ENCODE measurements at regions not wholly inside any gene's neighbourhood (a gene's known extent, or its start where the extent isn't known, plus 50 kb on each side); places are given as distances from the start of the nearest gene placed in this dataset.

DNA sequence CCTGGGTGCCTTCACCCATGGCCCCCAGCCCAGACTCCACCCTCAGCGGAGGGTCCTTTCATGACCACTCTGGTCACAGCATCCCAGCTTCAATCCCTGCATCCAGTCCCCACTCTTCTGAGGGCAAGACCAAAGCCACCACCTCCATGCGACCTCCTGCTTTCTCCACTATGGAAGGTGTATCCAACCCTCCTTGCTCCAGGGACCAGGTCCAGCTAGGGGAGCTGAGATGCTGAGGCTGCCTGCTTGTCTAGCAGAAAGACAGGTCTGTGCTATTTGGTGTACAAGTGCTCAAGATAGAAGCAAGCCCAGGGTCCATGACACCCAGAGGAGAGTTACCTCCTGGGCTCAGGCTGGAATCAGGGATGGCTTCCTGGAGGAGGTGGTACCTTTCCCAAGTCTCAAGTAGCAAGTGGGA lies 73.8 kb upstream of the RAB6C start:
- DNase-seq: no peak

- no peak for DNase-seq
Observed at GRCh38 chr2:129906139-129906860, 73.2 kb upstream of the RAB6C start.

DNA sequence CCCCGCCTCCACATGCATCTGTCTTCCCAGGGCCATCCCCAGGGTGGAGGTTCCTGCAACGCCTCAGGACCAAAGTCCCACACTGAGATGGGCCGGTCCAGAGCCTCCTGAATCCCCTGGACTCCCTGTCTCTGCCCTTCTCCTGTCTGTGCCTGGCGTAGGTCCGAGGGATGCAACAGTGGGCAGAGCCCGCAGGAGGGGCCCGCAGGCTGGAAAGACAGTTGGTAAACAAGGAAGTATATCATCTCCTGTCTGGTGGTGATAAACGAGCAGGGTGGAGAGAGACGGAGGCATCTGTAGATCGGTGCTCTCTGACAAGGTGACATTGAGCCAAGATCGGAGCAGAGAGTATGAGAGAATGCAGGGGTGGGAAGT lies 72.6 kb upstream of the RAB6C start:
- no peak for DNase-seq

DNA sequence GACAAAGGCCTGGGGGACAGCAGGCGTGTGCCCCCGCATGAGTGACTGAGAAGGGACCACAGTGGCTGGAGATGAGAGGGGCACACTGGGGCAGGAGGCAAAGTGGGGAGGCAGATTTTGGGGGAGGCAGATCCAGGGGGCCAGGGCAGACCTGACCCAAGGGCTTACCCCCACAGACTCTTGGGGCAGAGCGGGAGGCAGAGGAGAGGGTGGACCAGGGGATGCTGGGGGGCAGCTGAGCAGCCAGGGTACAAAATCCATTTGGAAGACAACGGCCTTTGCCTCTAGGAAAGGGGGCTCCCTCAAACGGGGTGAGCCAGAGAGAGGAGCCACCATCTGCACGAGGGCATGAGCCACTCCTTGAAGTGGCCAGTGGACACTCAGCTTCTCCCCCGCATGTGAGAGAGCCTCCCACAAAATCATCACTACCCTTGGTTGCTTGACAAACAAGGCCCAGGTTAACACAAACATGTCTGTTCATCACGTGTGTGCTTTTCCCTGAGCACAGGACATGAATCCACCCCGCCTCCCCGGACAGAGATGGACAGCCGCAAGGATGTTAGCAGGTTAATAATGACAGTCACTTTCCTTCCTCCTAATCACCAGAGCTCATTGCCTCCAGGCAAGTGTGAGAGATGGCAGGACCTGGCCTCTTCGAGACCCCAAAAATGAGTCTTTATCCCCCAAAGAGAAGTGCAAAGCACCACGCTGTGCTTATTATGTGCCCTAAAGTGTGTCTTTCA lies 72.0 kb upstream of the RAB6C start:
- DNase-seq: no peak

GRCh38 chr2:129908721-129909373 lies 70.6 kb upstream of the RAB6C start:
- no peak for DNase-seq

GRCh38 chr2:129909651-129910418 lies 69.6 kb upstream of the RAB6C start:
- DNase-seq: no peak

DNA sequence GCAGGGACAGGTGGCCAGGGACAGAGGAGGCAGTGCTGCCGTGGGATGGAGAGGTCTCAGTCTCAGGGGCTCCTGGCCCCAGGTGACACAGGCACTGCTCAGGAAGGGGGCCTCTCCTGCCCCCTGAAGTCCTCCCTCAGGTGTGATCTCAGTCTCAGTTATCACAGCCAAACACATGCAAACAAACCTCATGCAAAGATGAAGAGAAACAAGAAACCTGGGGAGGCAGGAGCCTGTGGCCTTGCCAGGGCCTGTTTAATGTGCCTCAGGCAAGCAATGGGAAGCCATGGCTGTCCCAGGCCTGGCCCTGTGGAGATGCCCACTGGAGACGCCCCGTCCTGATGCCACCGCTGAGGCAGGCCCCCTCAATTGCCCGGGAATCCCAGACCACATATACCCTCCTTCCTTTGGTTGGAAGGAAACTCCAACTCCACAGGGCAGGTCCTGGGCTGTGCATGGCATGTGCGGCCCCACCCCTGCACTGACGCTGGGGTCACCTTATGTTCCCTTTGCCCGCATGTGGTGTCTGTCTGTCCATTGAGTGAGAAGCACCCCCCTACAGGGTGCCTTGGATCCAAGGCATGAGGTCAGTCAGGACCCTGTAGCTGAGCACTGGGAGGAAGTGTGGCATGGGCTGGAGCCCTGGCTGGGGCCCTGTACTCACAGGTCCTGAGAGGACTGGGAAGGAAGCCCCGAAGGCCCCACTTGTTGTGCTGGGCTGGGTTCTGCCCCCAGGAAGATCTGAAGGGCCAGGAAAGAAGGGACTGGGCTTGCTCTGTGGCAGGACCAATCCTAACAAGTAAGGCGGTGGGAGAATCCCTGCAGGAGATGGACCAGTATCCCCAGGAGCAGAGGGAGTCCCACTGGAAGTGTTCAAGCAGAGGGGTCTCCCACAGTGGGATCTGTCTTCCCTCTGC lies 68.8 kb upstream of the RAB6C start:
- no peak for DNase-seq

DNA sequence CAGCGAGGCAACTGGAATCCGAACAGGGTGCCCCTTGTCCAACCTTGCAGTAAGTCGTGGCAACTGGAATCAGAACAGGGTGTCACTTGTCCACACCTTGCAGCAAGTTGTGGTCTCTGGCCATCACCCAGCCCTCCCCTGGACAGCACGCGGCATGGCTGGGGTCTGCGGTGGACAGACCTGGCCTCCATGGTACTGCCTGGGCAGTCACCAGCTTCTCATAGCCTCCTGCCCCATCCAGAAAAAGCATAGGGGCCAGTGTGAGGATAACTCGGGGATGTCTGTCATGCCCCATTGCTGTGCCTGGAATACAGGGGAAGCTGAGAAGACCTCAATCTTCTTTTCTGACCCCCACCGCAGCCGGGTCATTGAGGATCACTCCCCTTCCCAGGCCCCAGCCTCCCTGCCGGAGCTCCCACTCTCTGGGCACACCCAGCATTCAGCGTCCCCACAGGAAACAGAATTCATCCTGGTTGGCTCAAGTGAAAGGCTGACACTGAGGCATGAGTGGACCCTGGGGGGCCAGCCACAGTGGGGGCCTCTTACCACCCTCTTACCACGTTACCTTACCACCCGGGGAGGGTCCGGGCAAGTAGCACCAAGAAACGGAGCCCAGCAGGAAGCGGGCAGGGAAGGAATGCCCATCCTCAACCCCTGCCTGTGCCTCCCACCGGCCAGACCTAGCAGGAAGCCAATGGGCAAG lies 68.0 kb upstream of the RAB6C start:
- no peak for DNase-seq

DNA sequence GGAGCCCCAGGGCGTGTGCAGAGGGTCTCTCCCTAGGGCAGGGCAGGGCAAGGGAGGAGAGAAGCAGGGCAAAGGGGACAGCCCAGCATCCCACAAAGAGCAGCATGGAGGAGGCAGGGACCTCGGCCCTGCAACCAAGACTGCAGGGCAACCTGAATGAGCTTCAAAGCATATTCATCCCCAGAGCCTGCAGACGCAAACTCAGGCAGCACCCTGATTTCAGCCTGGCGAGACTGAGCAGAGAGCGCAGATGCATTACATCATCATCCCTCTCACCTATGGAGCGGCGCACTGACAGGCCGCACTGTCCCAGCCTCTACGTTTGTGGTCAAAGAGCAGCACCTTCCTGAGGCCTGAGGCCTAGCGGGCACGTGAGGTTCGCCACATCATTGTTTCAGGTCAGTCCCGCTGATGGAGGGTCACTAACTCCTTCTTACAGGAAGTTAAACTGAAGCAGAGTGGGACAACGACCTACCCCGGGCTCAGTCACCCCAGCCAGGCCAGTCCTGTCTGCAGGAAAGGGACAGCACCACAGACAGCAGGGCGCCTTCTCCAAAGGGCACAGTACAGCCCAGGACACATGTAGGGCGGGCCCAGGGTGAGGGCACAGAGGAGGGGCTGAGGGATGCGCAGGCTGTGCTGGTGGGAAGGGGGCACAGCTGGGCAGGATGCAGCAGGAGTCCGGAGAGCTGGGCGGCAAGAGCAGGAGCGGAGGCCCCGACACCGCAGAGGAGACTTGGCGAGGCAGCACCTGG lies 67.2 kb upstream of the RAB6C start:
- DNase-seq: no peak

DNA sequence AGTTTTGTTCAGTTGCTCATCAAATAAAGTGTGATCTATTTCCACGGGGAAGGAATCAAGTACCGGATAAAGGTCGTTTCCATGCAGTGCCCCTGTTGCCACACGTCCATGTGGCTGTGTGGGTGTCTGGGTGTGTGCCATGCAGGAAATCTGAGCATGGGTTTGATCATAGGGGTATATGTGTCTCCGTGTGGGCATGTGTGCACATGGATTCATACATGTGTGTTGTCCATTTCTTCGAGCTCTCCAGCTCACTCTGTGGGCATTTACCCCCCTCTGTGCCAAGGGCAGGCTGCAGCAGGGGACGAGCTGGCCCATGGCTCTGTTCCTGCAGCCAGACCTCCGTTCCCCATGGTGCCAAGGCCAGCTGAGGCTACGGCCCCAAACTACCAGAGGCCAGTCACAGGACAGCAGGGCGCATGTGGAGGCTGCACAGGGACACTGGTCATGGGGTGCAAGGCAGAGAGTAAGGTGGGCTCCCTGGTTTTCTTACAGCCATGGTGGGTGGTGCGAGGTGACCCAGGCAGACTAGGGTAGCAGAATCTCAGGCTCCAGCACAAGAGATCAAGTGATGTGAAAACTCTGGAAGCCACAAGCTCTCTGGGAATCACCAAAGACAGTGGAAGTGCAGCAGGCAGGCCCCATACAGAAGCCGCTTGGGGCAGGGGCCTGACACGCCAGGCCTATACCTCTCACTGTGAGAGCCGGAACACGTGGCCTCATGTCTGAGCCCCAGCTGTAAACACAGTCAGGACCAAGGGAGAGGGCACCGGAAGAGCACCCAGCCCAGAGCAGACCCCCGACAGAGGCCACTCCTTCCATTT lies 66.4 kb upstream of the RAB6C start:
- no peak for DNase-seq

DNA sequence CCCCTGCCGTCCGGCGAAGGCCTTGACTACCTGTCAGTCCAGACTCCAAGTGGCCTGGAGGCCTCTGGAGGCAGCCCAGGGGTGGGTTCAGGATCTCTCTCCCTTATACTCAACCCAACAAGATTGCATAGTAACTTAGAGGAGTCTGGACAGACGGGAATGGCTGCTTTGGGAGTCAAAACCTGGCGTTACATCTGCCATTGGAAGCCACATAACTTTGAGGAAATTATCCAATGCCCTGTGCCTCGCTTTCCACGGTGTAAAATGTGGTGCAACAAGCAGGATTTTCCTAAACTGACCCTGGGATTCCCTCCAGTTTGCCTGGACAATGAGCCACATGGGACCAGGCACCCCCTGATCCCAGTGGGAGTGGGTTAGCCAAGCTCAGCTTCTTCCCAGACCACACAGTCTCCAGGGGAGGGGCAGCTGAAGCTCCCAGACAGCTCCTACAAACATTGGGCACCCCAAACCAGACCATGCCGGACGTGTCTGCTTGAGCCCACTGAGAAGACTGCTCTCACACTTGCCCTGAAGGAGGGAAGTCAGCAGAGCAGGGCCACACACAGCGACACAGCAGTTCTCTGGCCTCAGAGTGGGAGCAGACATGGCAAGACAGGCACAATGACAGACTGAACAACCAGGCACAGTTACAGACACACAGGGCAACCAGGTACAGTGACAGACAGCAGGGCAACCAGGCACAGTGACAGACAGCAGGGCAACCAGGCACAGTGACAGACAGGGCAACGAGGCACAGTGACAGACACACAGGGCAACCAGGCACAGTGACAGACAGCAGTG lies 65.6 kb upstream of the RAB6C start:
- DNase-seq: no peak

DNA sequence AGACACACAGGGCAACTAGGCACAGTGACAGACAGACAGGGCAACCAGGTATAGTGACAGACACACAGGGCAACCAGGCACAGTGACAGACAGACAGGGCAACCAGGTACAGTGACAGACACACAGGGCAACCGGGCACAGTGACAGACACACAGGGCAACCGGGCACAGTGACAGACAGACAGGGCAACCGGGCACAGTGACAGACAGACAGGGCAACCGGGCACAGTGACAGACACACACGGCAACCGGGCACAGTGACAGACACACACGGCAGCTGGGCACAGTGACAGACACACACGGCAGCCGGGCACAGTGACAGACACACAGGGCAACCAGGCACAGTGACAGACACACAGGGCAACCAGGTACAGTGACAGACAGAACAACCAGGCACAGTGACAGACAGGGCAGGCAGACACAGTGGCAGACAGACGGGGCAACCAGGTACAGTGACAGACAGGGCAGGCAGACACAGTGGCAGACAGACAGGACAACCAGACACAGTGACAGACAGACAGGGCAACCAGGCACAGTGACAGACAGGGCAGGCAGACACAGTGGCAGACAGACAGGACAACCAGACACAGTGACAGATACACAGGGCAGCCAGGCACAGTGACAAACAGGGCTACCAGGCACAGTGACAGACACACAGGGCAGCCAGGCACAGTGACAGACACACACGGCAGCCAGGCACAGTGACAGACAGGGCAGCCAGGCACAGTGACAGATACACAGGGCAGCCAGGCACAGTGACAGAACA lies 64.7 kb upstream of the RAB6C start:
- no peak for DNase-seq

- DNase-seq: no peak
Observed at GRCh38 chr2:129915303-129915840, 64.1 kb upstream of the RAB6C start.

DNA sequence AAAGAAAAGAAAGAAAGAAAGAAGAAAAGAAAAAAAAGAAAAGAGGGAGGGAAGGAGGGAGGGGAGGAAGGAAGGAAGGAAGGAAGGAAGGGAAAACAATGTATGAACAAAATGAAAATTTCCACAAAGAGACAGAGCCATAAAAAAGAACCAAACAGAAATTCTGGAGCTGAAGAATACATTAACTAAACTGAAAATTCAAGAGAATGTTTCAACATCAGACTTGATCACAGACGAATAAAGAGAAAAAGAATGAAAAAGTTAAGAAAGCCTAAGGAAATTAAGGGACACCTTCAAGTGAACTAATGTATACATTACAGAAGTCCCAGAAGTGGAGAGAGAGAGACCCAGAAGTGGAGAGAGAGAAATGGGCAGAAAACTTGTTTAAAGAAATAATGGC lies 60.9 kb upstream of the RAB6C start:
- no peak for DNase-seq

DNA sequence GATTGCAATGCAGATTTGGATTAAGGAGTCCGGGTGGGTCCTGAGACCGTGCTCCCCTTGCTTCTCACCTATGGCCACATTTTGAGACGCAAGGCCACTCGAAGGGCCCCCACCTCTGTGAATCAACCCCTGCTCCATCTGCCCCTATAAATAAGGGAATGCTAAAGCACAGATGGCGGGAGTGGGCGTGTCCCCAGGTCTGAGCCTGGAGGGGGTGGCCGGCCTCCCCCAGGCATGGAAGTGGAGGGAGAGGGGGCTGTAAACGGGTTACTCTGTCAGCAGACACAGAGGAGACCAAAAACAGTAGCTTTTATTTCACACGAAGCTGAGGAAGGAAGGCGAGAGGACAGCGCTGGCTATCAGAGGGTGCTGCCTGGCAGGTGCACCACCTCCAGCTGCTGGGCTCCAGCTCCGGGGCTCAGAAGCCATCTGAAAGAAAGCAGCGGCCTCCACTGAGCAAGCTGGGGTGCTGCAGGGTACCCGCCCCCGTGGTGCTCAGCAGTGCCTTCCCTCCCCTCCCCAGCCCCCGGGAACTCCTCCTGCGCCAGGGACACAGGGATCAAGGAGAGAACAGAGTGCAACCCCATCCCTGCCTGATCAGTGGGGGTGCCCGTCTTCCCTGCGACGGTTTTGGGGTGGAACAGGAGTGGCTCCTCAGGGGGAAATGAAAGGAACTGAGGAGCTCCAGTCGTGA lies 56.7 kb upstream of the RAB6C start:
- no peak for DNase-seq

DNA sequence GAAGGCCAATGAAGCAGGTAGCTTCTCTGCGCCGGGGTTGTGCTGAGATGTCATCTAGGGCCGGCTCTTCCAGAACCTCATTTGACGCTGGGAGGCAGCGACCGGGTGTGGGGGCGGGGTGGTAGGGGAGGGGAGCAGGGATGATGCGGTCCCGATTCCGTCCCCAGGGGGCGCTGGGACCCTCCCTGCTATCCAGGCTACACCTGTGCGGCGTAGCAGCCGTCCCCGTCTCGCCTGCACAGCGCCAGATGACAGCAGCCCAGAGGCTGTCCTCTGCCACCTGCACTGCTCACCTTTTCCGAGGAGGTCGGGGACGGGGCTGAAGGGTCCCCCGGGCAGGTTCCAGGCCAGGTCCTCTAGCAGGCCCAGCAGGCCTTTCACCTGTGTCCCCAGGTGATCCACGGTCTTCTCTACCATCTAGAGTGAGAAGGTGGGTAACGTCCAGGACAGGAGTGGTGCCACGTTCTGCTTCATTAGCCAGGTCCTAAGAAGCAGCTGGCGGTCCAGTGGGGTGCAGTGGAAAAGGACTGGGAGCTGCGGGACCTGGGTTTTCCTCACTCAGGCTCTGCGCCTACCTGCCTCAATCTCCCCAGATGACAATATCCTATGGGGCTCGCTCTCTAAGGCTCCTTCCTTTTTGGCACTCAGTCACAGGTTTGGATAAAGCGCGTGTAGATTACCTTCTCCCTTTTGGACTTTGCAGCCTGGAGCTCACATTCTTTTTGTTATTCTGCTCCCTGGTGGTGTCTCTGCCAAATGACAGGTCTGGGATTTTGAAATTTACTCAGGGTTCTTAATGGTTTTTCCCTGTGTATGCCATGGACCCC lies 56.0 kb upstream of the RAB6C start:
- DNase-seq: no peak

Measured in SIG-M5 (cell line).